HK-2 (cell line): ENCODE measurements at regions not wholly inside any gene's neighbourhood (a gene's known extent, or its start where the extent isn't known, plus 50 kb on each side); places are given as distances from the start of the nearest gene placed in this dataset.

Source experiments
- DNase-seq: peaks from one replicate; pipeline ENCODE4 v3.0.0-alpha.2; 2018; ENCODE audit not compliant: unreplicated experiment

- DNase-seq: no peak
These were observed 135.4 kb downstream of the CCT6B start for GRCh38 chr17:34825884-34826283.

- DNase-seq: no peak
These were observed 136.2 kb downstream of the CCT6B start for GRCh38 chr17:34825102-34825501.

GRCh38 chr17:34823023-34823422 is 138.2 kb downstream of the CCT6B start:
- no peak for DNase-seq

- DNase-seq: no peak
These were observed 139.1 kb downstream of the CCT6B start for GRCh38 chr17:34822007-34822739.

GRCh38 chr17:34820922-34821321 is 140.3 kb downstream of the CCT6B start:
- no peak for DNase-seq

- no peak for DNase-seq
These were observed 140.9 kb downstream of the CCT6B start for GRCh38 chr17:34820248-34820801.

- no peak for DNase-seq
These were observed 143.8 kb downstream of the CCT6B start for GRCh38 chr17:34817252-34818035.

- DNase-seq: no peak
These were observed 144.4 kb downstream of the CCT6B start for GRCh38 chr17:34816848-34817247.

GRCh38 chr17:34813290-34813689 is 148.0 kb downstream of the CCT6B start:
- no peak for DNase-seq

- DNase-seq: no peak
These were observed 149.7 kb downstream of the CCT6B start for GRCh38 chr17:34811561-34811960.

GRCh38 chr17:34800661-34801060 is 160.6 kb downstream of the CCT6B start:
- DNase-seq: no peak

GRCh38 chr17:34799751-34800150 is 161.5 kb downstream of the CCT6B start:
- no peak for DNase-seq

GRCh38 chr17:34798581-34798980 is 162.7 kb downstream of the CCT6B start:
- DNase-seq: no peak

GRCh38 chr17:34797720-34798119 is 163.5 kb downstream of the CCT6B start:
- DNase-seq: peak; percentile 28

- no peak for DNase-seq
These were observed 167.9 kb downstream of the CCT6B start for GRCh38 chr17:34793231-34793908.

- no peak for DNase-seq
These were observed 172.6 kb downstream of the CCT6B start for GRCh38 chr17:34788696-34789095.

- DNase-seq: no peak
These were observed 176.7 kb downstream of the CCT6B start for GRCh38 chr17:34784526-34784925.

- no peak for DNase-seq
These were observed 179.0 kb downstream of the CCT6B start for GRCh38 chr17:34782271-34782670.

GRCh38 chr17:34781571-34782108 is 179.6 kb downstream of the CCT6B start:
- DNase-seq: no peak

GRCh38 chr17:34781071-34781470 is 180.2 kb downstream of the CCT6B start:
- DNase-seq: no peak

GRCh38 chr17:34780438-34780837 is 180.8 kb downstream of the CCT6B start:
- DNase-seq: no peak
